ENCODE measurements at regions not wholly inside any gene's neighbourhood (a gene's known extent, or its start where the extent isn't known, plus 50 kb on each side); places are given as distances from the start of the nearest gene placed in this dataset.

DNA sequence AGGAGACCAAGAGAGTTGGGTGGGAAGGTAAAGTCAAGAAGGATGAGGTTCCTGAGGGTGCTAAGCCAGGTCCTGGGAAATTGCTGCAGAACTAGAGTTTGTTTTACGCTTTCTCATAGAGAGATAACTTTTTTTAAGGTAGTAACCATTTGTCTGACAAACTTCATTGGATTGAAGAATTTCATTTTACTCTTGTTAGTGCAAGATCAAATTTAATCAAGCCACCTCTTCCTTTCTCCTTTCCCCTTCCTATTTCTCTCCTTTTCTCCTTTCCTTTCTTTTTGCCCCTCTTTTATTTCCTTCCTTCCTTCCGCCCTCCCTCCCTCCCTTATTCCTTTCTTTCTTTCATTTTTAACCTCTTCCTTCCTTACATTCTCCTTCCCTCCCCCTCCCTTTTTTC, 65.4 kb downstream of the RDH14 start:
- Histone ChIP-seq H3K9me1 (replicated peaks; ENCODE audit: control insufficient read depth, extremely low read depth, insufficient read depth, low read length) (no peaks in the 10 kb centered on the region), H3K79me2 (ENCODE audit: control insufficient read depth, insufficient read depth, low read length) (no peaks in the 10 kb centered on the region), H3K4me1 (ENCODE audit: control insufficient read depth, extremely low read depth, insufficient read depth, low read length) (no peaks in the 10 kb centered on the region), H3K27ac (ENCODE audit: insufficient read depth, low read depth, low read length) (no peak overlapping the region), H3K4me2 (ENCODE audit: insufficient read depth, low read length) (no peak overlapping the region), H3K9ac (replicated peaks; ENCODE audit: extremely low read depth, insufficient read depth, low read length) (no peak overlapping the region), H3K27me3 (ENCODE audit: control insufficient read depth in 2 of 2, insufficient read depth in 2 of 2, low read length in 2 of 2) (no peaks in the 10 kb centered on the region), H4K20me1 (replicated peaks; ENCODE audit: control insufficient read depth, extremely low read depth, insufficient read depth, low read length) (no peaks in the 10 kb centered on the region), H3K36me3 (ENCODE audit: control insufficient read depth in 2 of 2, extremely low read depth in 1 of 2, insufficient read depth in 2 of 2, low read length in 2 of 2) (no peaks in the 10 kb centered on the region), H3K9me3 (replicated peaks; ENCODE audit: control insufficient read depth, insufficient read depth, low read length) (no peaks in the 10 kb centered on the region), H3K4me3 (replicated peaks in 1 of 3; ENCODE audit: insufficient read depth in 1 of 3, low read depth in 1 of 3, low read length in 3 of 3) (no peak overlapping the region), H2AFZ (ENCODE audit: low read depth, low read length) (no peak overlapping the region)
- dilution Hi-C loops (cut with MboI; ENCODE audit: extremely low pct_ligation_motif_present, low sequenced_read_pairs) (no loop called here), intact Hi-C loops (cut with micrococcal nuclease) (no loop called here)
- ChIA-PET CTCF (no interaction called here), POLR2A (no interaction called here)
- FAIRE-seq (no peak), DNase-seq (ENCODE audit: low read depth, low spot score) (no peak)
- BruUV-seq (replicated peaks), result no TSS peak
- no peak for TF ChIP-seq MYC (IDR thresholded peaks at IDR 0.05; ENCODE audit: low read depth, low read length)
- TF ChIP-seq, protein P1, sequence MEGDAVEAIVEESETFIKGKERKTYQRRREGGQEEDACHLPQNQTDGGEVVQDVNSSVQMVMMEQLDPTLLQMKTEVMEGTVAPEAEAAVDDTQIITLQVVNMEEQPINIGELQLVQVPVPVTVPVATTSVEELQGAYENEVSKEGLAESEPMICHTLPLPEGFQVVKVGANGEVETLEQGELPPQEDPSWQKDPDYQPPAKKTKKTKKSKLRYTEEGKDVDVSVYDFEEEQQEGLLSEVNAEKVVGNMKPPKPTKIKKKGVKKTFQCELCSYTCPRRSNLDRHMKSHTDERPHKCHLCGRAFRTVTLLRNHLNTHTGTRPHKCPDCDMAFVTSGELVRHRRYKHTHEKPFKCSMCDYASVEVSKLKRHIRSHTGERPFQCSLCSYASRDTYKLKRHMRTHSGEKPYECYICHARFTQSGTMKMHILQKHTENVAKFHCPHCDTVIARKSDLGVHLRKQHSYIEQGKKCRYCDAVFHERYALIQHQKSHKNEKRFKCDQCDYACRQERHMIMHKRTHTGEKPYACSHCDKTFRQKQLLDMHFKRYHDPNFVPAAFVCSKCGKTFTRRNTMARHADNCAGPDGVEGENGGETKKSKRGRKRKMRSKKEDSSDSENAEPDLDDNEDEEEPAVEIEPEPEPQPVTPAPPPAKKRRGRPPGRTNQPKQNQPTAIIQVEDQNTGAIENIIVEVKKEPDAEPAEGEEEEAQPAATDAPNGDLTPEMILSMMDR (IDR thresholded peaks at IDR 0.05; ENCODE audit: extremely low read depth in 1 of 2, insufficient read depth in 1 of 2, low read depth in 1 of 2, low read length in 2 of 2), result no peak
- TF ChIP-seq FOS (IDR thresholded peaks at IDR 0.05; ENCODE audit: borderline replicate concordance, insufficient read depth, low read length), result no peak

DNA sequence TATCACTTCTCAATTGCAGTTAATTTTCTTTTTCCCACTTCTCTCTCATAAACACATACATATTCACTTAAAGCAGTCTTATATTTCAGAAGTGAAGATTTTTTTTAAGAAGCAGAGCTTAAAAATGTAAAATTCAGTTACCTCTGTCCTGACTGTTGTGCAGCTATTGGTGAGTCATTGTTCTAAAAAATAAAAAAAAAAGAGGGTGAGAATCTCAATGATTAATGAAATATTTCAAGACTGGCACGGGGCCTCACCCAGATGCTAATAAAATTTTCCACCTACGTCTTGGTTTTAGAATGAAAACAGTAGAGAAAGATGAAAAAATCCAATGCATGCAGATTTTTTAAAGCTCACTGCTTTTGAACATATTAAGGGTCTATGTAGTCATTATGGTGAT, 67.7 kb downstream of the RDH14 start:
- Histone ChIP-seq H3K4me3 (replicated peaks in 1 of 3; ENCODE audit: insufficient read depth in 1 of 3, low read depth in 1 of 3, low read length in 3 of 3) (no peak overlapping the region), H3K9me1 (replicated peaks; ENCODE audit: control insufficient read depth, extremely low read depth, insufficient read depth, low read length) (no peaks in the 10 kb centered on the region), H3K27ac (ENCODE audit: insufficient read depth, low read depth, low read length) (no peak overlapping the region), H3K4me1 (ENCODE audit: control insufficient read depth, extremely low read depth, insufficient read depth, low read length) (no peaks in the 10 kb centered on the region), H2AFZ (ENCODE audit: low read depth, low read length) (no peak overlapping the region), H4K20me1 (replicated peaks; ENCODE audit: control insufficient read depth, extremely low read depth, insufficient read depth, low read length) (no peaks in the 10 kb centered on the region), H3K9me3 (replicated peaks; ENCODE audit: control insufficient read depth, insufficient read depth, low read length) (no peaks in the 10 kb centered on the region), H3K36me3 (ENCODE audit: control insufficient read depth in 2 of 2, extremely low read depth in 1 of 2, insufficient read depth in 2 of 2, low read length in 2 of 2) (no peaks in the 10 kb centered on the region), H3K9ac (replicated peaks; ENCODE audit: extremely low read depth, insufficient read depth, low read length) (no peak overlapping the region), H3K79me2 (ENCODE audit: control insufficient read depth, insufficient read depth, low read length) (no peaks in the 10 kb centered on the region), H3K27me3 (ENCODE audit: control insufficient read depth in 2 of 2, insufficient read depth in 2 of 2, low read length in 2 of 2) (no peaks in the 10 kb centered on the region), H3K4me2 (ENCODE audit: insufficient read depth, low read length) (no peak overlapping the region)
- no TSS peak for BruUV-seq (replicated peaks)
- DNase-seq (ENCODE audit: low read depth, low spot score) (no peak), FAIRE-seq (no peak)
- intact Hi-C loops (cut with micrococcal nuclease) (no loop called here), dilution Hi-C loops (cut with MboI; ENCODE audit: extremely low pct_ligation_motif_present, low sequenced_read_pairs) (no loop called here)
- POLR2A ChIA-PET, result no interaction called here
- CTCF ChIA-PET, result interaction anchor here (1.2 kb wide), 1 partner anchor 28 kb away, joined by 4 read pairs; no protein-coding TSS in a partner anchor
- TF ChIP-seq GATA2 (IDR thresholded peaks at IDR 0.05; ENCODE audit: insufficient read depth, insufficient read length, low read depth, low read length), result no peak
- no peak for TF ChIP-seq EZH2 (IDR thresholded peaks at IDR 0.05; ENCODE audit: borderline replicate concordance, low read depth, low read length, severe bottlenecking)
- TF ChIP-seq, protein P2, sequence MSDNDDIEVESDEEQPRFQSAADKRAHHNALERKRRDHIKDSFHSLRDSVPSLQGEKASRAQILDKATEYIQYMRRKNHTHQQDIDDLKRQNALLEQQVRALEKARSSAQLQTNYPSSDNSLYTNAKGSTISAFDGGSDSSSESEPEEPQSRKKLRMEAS (IDR thresholded peaks at IDR 0.05; ENCODE audit: insufficient read depth, insufficient read length), result no peak
- TF ChIP-seq POLR2A (IDR thresholded peaks at IDR 0.05; ENCODE audit: low read depth, low read length), result no peak
- no peak for TF ChIP-seq MYC (IDR thresholded peaks at IDR 0.05; ENCODE audit: low read depth, low read length)
- TF ChIP-seq, protein P1 (IDR thresholded peaks at IDR 0.05; ENCODE audit: extremely low read depth in 1 of 2, insufficient read depth in 1 of 2, low read depth in 1 of 2, low read length in 2 of 2), result no peak
- TF ChIP-seq FOS (IDR thresholded peaks at IDR 0.05; ENCODE audit: borderline replicate concordance, insufficient read depth, low read length), result no peak
- TF ChIP-seq JUN (IDR thresholded peaks at IDR 0.05; ENCODE audit: borderline replicate concordance, insufficient read depth, insufficient read length, low read depth), result no peak
- TF ChIP-seq POLR2AphosphoS5 (IDR thresholded peaks at IDR 0.05; ENCODE audit: insufficient read depth, low read depth, low read length), result no peak

Data from endothelial cell of umbilical vein (primary cell).